Muscle layer of duodenum (tissue), 2 donors: ENCODE measurements at regions not wholly inside any gene's neighbourhood (a gene's known extent, or its start where the extent isn't known, plus 50 kb on each side); places are given as distances from the start of the nearest gene placed in this dataset.

Experiments
- H3K27ac ChIP-seq: one replicate; pipeline ENCODE4 v1.7.0; 2013; ENCODE audit warnings: mild to moderate bottlenecking, low read length
- H3K27me3 ChIP-seq: one replicate; pipeline ENCODE4 v1.7.0; 2013; ENCODE audit warnings: low read depth, mild to moderate bottlenecking, control low read depth, low read length
- H3K36me3 ChIP-seq, 2 donors: one replicate each; pipeline ENCODE4 v1.7.0; 2013; ENCODE audit warnings: low read length in 2 of 2, control low read depth in 1 of 2, mild to moderate bottlenecking in 1 of 2; ENCODE audit not compliant: insufficient read depth in 2 of 2, control insufficient read depth in 1 of 2
- H3K4me1 ChIP-seq, 2 donors: one replicate each; pipeline ENCODE4 v1.7.0; 2013; ENCODE audit warnings: low read length in 2 of 2, mild to moderate bottlenecking in 2 of 2, control low read depth in 1 of 2, moderate library complexity in 1 of 2; ENCODE audit not compliant: insufficient read depth in 2 of 2, control insufficient read depth in 1 of 2
- H3K4me3 ChIP-seq, 2 donors: one replicate each; pipeline ENCODE4 v1.7.0; 2013; ENCODE audit warnings: low read length in 2 of 2, low read depth in 1 of 2, mild to moderate bottlenecking in 1 of 2
- H3K9me3 ChIP-seq, 2 donors: one replicate each; pipeline ENCODE4 v1.7.0; 2013; ENCODE audit warnings: low read length in 2 of 2, control low read depth in 1 of 2, mild to moderate bottlenecking in 1 of 2; ENCODE audit not compliant: control insufficient read depth in 1 of 2
- donor health status: healthy.

- Histone ChIP-seq H3K4me3 (no peak overlapping the region), H3K9me3 (no peaks in the 10 kb centered on the region), H3K27ac (no peak overlapping the region), H3K27me3 (no peaks in the 10 kb centered on the region), H3K36me3 (no peaks in the 10 kb centered on the region), H3K4me1 (no peaks in the 10 kb centered on the region)
These were observed 454.4 kb downstream of the RFPL4B start for GRCh38 chr6:112801468-112802080.

GRCh38 chr6:112802144-112802543 lies 455.0 kb downstream of the RFPL4B start:
- no peak overlapping the region for H3K4me3 ChIP-seq
- no peaks in the 10 kb centered on the region for H3K9me3 ChIP-seq
- no peaks in the 10 kb centered on the region for H3K27me3 ChIP-seq
- H3K4me1 ChIP-seq = no peaks in the 10 kb centered on the region
- no peak overlapping the region for H3K27ac ChIP-seq
- no peaks in the 10 kb centered on the region for H3K36me3 ChIP-seq

GRCh38 chr6:112804638-112805330 lies 457.7 kb downstream of the RFPL4B start:
- Histone ChIP-seq H3K9me3 (no peaks in the 10 kb centered on the region), H3K4me3 (no peak overlapping the region), H3K27me3 (no peaks in the 10 kb centered on the region), H3K36me3 (no peaks in the 10 kb centered on the region), H3K27ac (no peak overlapping the region), H3K4me1 (no peaks in the 10 kb centered on the region)

- H3K4me3 ChIP-seq = no peak overlapping the region
These were observed 459.2 kb downstream of the RFPL4B start for GRCh38 chr6:112806163-112806865.

GRCh38 chr6:112821476-112821875 lies 474.3 kb downstream of the RFPL4B start:
- Histone ChIP-seq H3K27ac (no peak overlapping the region), H3K36me3 (no peaks in the 10 kb centered on the region), H3K4me3 (no peak overlapping the region), H3K27me3 (no peaks in the 10 kb centered on the region), H3K4me1 (no peaks in the 10 kb centered on the region), H3K9me3 (no peaks in the 10 kb centered on the region)

More at GRCh38 chr6:112806163-112806865, 459.2 kb downstream of the RFPL4B start:
- Histone ChIP-seq H3K4me1 (no peaks in the 10 kb centered on the region), H3K27me3 (no peaks in the 10 kb centered on the region), H3K27ac (no peak overlapping the region), H3K9me3 (no peaks in the 10 kb centered on the region), H3K36me3 (no peaks in the 10 kb centered on the region)

- no peaks in the 10 kb centered on the region for H3K36me3 ChIP-seq
- no peaks in the 10 kb centered on the region for H3K9me3 ChIP-seq
- H3K4me1 ChIP-seq = no peaks in the 10 kb centered on the region
- H3K27me3 ChIP-seq = no peaks in the 10 kb centered on the region
- H3K4me3 ChIP-seq = no peak overlapping the region
- H3K27ac ChIP-seq = no peak overlapping the region
These were observed 475.6 kb downstream of the RFPL4B start for GRCh38 chr6:112822769-112823168.

GRCh38 chr6:112827793-112828192 lies 480.7 kb downstream of the RFPL4B start:
- no peak overlapping the region for H3K27ac ChIP-seq
- no peaks in the 10 kb centered on the region for H3K27me3 ChIP-seq
- no peaks in the 10 kb centered on the region for H3K36me3 ChIP-seq
- H3K4me1 ChIP-seq = no peaks in the 10 kb centered on the region
- no peaks in the 10 kb centered on the region for H3K9me3 ChIP-seq
- H3K4me3 ChIP-seq = no peak overlapping the region

GRCh38 chr6:112831022-112831421 lies 483.9 kb downstream of the RFPL4B start:
- Histone ChIP-seq H3K9me3 (no peaks in the 10 kb centered on the region), H3K27ac (no peak overlapping the region), H3K4me3 (no peak overlapping the region)

GRCh38 chr6:112833581-112834131 lies 486.5 kb downstream of the RFPL4B start:
- Histone ChIP-seq H3K9me3 (no peaks in the 10 kb centered on the region), H3K36me3 (no peaks in the 10 kb centered on the region), H3K4me3 (no peak overlapping the region), H3K4me1 (no peaks in the 10 kb centered on the region), H3K27me3 (no peaks in the 10 kb centered on the region), H3K27ac (no peak overlapping the region)

More at GRCh38 chr6:112831022-112831421, 483.9 kb downstream of the RFPL4B start:
- Histone ChIP-seq H3K36me3 (no peaks in the 10 kb centered on the region), H3K4me1 (no peaks in the 10 kb centered on the region), H3K27me3 (no peaks in the 10 kb centered on the region)

- Histone ChIP-seq H3K4me1 (no peaks in the 10 kb centered on the region), H3K27ac (no peak overlapping the region), H3K4me3 (no peak overlapping the region), H3K36me3 (no peaks in the 10 kb centered on the region), H3K9me3 (no peaks in the 10 kb centered on the region), H3K27me3 (no peaks in the 10 kb centered on the region)
These were observed 487.9 kb downstream of the RFPL4B start for GRCh38 chr6:112835078-112835477.

GRCh38 chr6:112839525-112839961 lies 492.4 kb downstream of the RFPL4B start:
- Histone ChIP-seq H3K27me3 (no peaks in the 10 kb centered on the region), H3K4me1 (no peaks in the 10 kb centered on the region), H3K36me3 (no peaks in the 10 kb centered on the region), H3K27ac (no peak overlapping the region), H3K9me3 (no peaks in the 10 kb centered on the region), H3K4me3 (no peak overlapping the region)
